Thyroid gland (tissue), 4 donors: ENCODE measurements at regions not wholly inside any gene's neighbourhood (a gene's known extent, or its start where the extent isn't known, plus 50 kb on each side); places are given as distances from the start of the nearest gene placed in this dataset.

ENCODE experiments used
- DNase-seq, 2 donors: peaks; one replicate each; pipeline ENCODE4 v3.0.0-alpha.2; 2019
- H3K27ac ChIP-seq, 3 donors: fragments of 200-600 bp; sonication (generic); 1 replicate in 2 of 3; 2 replicates in 1 of 3; pipeline ENCODE4 v1.5.1; 2016 to 2019; ENCODE audit warnings: mild to moderate bottlenecking in 1 of 3, moderate library complexity in 1 of 3
- H3K27me3 ChIP-seq: fragments of 200-600 bp; sonication (generic); one replicate; pipeline ENCODE4 v1.5.1; 2019
- H3K36me3 ChIP-seq, 2 donors: fragments of 200-600 bp; sonication (generic); one replicate each; pipeline ENCODE4 v1.5.1; 2016 to 2019
- H3K4me1 ChIP-seq, 2 donors: fragments of 200-600 bp; sonication (generic); one replicate each; pipeline ENCODE4 v1.5.1; 2017 to 2019
- H3K4me3 ChIP-seq, 3 donors: fragments of 200-600 bp; sonication (generic); replicated peaks in 1 of 3; 1 replicate in 2 of 3; 2 replicates in 1 of 3; pipeline ENCODE4 v1.5.1; 2016; ENCODE audit warnings: mild to moderate bottlenecking in 1 of 3
- H3K9me3 ChIP-seq: fragments of 200-600 bp; sonication (generic); one replicate; pipeline ENCODE4 v1.5.1; 2017
- POLR2A ChIP-seq, 2 donors: fragments of 450-650 bp; IDR thresholded peaks; one replicate each; pipeline ENCODE4 v1.6.1; 2017; ENCODE audit warnings: antibody characterized with exemption in 2 of 2, mild to moderate bottlenecking in 2 of 2, moderate library complexity in 1 of 2
- WGBS, 2 donors: methylation state at CpG; one replicate each; pipeline ENCODE4 v1.1.5; 2017; 5-methylcytosine and 5-hydroxymethylcytosine counted together
- intact Hi-C: fragments of 100-400 bp; cut with DNase I; formaldehyde crosslinking; loops from one replicate; pipeline ENCODE4 v1.15.1; 2023
- TF ChIP-seq, protein P1 (sequence below), 6 experiments: fragments of 200-600 bp in 3 of 6; fragments of 450-650 bp in 3 of 6; sonication (generic) in 3 of 6; IDR thresholded peaks; one replicate each; pipeline ENCODE4 v1.5.1; 2016 to 2019; ENCODE audit warnings: antibody characterized with exemption in 6 of 6, mild to moderate bottlenecking in 2 of 6, inconsistent platforms in 1 of 6, moderate library complexity in 1 of 6

DNA sequence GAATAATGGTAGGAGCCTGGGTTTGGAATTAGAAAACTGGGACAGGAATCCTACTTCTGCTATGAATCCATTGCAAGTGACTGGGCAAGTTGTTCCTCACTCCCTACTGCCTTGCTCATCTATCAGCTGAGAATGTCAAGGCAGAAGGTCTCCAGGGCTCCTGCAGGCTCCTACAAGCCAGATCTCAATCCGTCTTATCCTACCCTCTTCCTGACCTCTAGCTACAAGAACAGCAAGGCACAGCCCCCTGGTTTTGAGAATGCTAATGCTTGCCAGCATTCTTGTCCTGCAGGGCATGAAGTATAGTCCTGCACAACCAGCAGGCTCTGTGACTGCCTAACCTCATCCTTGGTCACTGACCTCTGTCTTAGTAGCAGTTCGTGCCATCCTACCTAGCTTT, 141.9 kb upstream of the TNP1 start:
- Histone ChIP-seq H3K4me1 (no peaks in the 10 kb centered on the region), H3K36me3 (no peaks in the 10 kb centered on the region), H3K9me3 (no peaks in the 10 kb centered on the region), H3K4me3 (no peak overlapping the region), H3K27me3 (no peaks in the 10 kb centered on the region), H3K27ac (no peak overlapping the region)
- DNase-seq = no peak
- intact Hi-C loops = no loop called here
- TF ChIP-seq, protein P1, sequence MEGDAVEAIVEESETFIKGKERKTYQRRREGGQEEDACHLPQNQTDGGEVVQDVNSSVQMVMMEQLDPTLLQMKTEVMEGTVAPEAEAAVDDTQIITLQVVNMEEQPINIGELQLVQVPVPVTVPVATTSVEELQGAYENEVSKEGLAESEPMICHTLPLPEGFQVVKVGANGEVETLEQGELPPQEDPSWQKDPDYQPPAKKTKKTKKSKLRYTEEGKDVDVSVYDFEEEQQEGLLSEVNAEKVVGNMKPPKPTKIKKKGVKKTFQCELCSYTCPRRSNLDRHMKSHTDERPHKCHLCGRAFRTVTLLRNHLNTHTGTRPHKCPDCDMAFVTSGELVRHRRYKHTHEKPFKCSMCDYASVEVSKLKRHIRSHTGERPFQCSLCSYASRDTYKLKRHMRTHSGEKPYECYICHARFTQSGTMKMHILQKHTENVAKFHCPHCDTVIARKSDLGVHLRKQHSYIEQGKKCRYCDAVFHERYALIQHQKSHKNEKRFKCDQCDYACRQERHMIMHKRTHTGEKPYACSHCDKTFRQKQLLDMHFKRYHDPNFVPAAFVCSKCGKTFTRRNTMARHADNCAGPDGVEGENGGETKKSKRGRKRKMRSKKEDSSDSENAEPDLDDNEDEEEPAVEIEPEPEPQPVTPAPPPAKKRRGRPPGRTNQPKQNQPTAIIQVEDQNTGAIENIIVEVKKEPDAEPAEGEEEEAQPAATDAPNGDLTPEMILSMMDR (IDR thresholded peaks at IDR 0.05) = no peak
- TF ChIP-seq POLR2A (IDR thresholded peaks at IDR 0.05) = no peak
- 83 to 85% methylated on average over 2 of the region's 2 CpGs for WGBS, 2 donors

GRCh38 chr2:217000406-217000805, 140.5 kb upstream of the TNP1 start:
- intact Hi-C loops = no loop called here
- no peak for DNase-seq
- Histone ChIP-seq H3K27ac (no peak overlapping the region), H3K36me3 (no peaks in the 10 kb centered on the region), H3K4me1 (no peaks in the 10 kb centered on the region), H3K4me3 (no peak overlapping the region), H3K27me3 (no peaks in the 10 kb centered on the region), H3K9me3 (no peaks in the 10 kb centered on the region)
- WGBS, 2 donors = 80 to 94% methylated on average over 3 of the region's 3 CpGs
- TF ChIP-seq POLR2A (IDR thresholded peaks at IDR 0.05) = no peak
- TF ChIP-seq, protein P1 (IDR thresholded peaks at IDR 0.05) = no peak

GRCh38 chr2:216996279-216996845, 136.5 kb upstream of the TNP1 start:
- Histone ChIP-seq H3K4me1 (no peaks in the 10 kb centered on the region), H3K27me3 (no peaks in the 10 kb centered on the region), H3K4me3 (no peak overlapping the region), H3K36me3 (no peaks in the 10 kb centered on the region), H3K9me3 (no peaks in the 10 kb centered on the region), H3K27ac (no peak overlapping the region)
- WGBS, 2 donors = 86 to 90% methylated on average over 8 of the region's 8 CpGs
- no peak for DNase-seq
- intact Hi-C loops = no loop called here
- TF ChIP-seq, protein P1 (IDR thresholded peaks at IDR 0.05) = no peak
- TF ChIP-seq POLR2A (IDR thresholded peaks at IDR 0.05) = no peak

GRCh38 chr2:216994353-216994854, 134.5 kb upstream of the TNP1 start:
- WGBS, 2 donors = 68 to 87% methylated on average over 7 of the region's 7 CpGs
- no peaks in the 10 kb centered on the region for H3K4me1 ChIP-seq
- TF ChIP-seq, protein P1 (IDR thresholded peaks at IDR 0.05) = no peak
- TF ChIP-seq POLR2A (IDR thresholded peaks at IDR 0.05) = no peak
- intact Hi-C loops = no loop called here
- no peaks in the 10 kb centered on the region for H3K27me3 ChIP-seq
- H3K36me3 ChIP-seq = no peaks in the 10 kb centered on the region
- H3K4me3 ChIP-seq = no peak overlapping the region
- H3K9me3 ChIP-seq = no peaks in the 10 kb centered on the region
- H3K27ac ChIP-seq = no peak overlapping the region
- DNase-seq = no peak

GRCh38 chr2:216992056-216992675, 132.3 kb upstream of the TNP1 start:
- Histone ChIP-seq H3K27ac (no peak overlapping the region), H3K36me3 (no peaks in the 10 kb centered on the region), H3K27me3 (no peaks in the 10 kb centered on the region), H3K9me3 (no peaks in the 10 kb centered on the region), H3K4me1 (no peaks in the 10 kb centered on the region), H3K4me3 (no peak overlapping the region)
- 89 to 90% methylated on average over 2 to 3 of the region's 3 CpGs for WGBS, 2 donors
- TF ChIP-seq POLR2A (IDR thresholded peaks at IDR 0.05) = no peak
- TF ChIP-seq, protein P1 (IDR thresholded peaks at IDR 0.05) = no peak
- intact Hi-C loops = no loop called here
- DNase-seq = no peak
